ENCODE measurements at regions not wholly inside any gene's neighbourhood (a gene's known extent, or its start where the extent isn't known, plus 50 kb on each side); places are given as distances from the start of the nearest gene placed in this dataset.

- CTCF ChIA-PET, result no interaction called here
- Histone ChIP-seq H4K20me1 (replicated peaks; ENCODE audit: control insufficient read depth, extremely low read depth, insufficient read depth, low read length) (no peaks in the 10 kb centered on the region), H3K27me3 (ENCODE audit: control insufficient read depth in 2 of 2, insufficient read depth in 2 of 2, low read length in 2 of 2) (no peaks in the 10 kb centered on the region), H3K36me3 (ENCODE audit: control insufficient read depth in 2 of 2, extremely low read depth in 1 of 2, insufficient read depth in 2 of 2, low read length in 2 of 2) (no peaks in the 10 kb centered on the region), H3K9me3 (replicated peaks; ENCODE audit: control insufficient read depth, insufficient read depth, low read length) (peaks cover 7% of the 10 kb centered on the region), H3K27ac (ENCODE audit: insufficient read depth, low read depth, low read length) (no peak overlapping the region), H2AFZ (ENCODE audit: low read depth, low read length) (no peak overlapping the region), H3K4me3 (replicated peaks in 1 of 3; ENCODE audit: insufficient read depth in 1 of 3, low read depth in 1 of 3, low read length in 3 of 3) (no peak overlapping the region), H3K4me2 (ENCODE audit: insufficient read depth, low read length) (no peak overlapping the region), H3K79me2 (ENCODE audit: control insufficient read depth, insufficient read depth, low read length) (no peaks in the 10 kb centered on the region), H3K9ac (replicated peaks; ENCODE audit: extremely low read depth, insufficient read depth, low read length) (no peak overlapping the region), H3K9me1 (replicated peaks; ENCODE audit: control insufficient read depth, extremely low read depth, insufficient read depth, low read length) (no peaks in the 10 kb centered on the region), H3K4me1 (ENCODE audit: control insufficient read depth, extremely low read depth, insufficient read depth, low read length) (no peaks in the 10 kb centered on the region)
- intact Hi-C loops (cut with micrococcal nuclease), result no loop called here
- no peak for TF ChIP-seq MYC (IDR thresholded peaks at IDR 0.05; ENCODE audit: low read depth, low read length)
- TF ChIP-seq EZH2 (IDR thresholded peaks at IDR 0.05; ENCODE audit: borderline replicate concordance, low read depth, low read length, severe bottlenecking), result no peak
- TF ChIP-seq POLR2AphosphoS5 (IDR thresholded peaks at IDR 0.05; ENCODE audit: insufficient read depth, low read depth, low read length), result no peak
- no peak for TF ChIP-seq GATA2 (IDR thresholded peaks at IDR 0.05; ENCODE audit: insufficient read depth, insufficient read length, low read depth, low read length)
- TF ChIP-seq POLR2A (IDR thresholded peaks at IDR 0.05; ENCODE audit: low read depth, low read length), result no peak
- no peak for TF ChIP-seq CTCF (IDR thresholded peaks at IDR 0.05; ENCODE audit: extremely low read depth in 1 of 2, insufficient read depth in 1 of 2, low read depth in 1 of 2, low read length in 2 of 2)
- POLR2A ChIA-PET, result no interaction called here
- no peak for DNase-seq (ENCODE audit: low read depth, low spot score)
- no TSS peak for BruUV-seq (replicated peaks)
- FAIRE-seq, result no peak
- dilution Hi-C loops (cut with MboI; ENCODE audit: extremely low pct_ligation_motif_present, low sequenced_read_pairs), result no loop called here
These were observed 560.1 kb upstream of the TBX3 start for GRCh38 chr12:115243933-115244628.

- no peak overlapping the region for H3K4me3 ChIP-seq (replicated peaks in 1 of 3; ENCODE audit: insufficient read depth in 1 of 3, low read depth in 1 of 3, low read length in 3 of 3)
- ChIA-PET POLR2A (no interaction called here), CTCF (no interaction called here)
- H3K9ac ChIP-seq (replicated peaks; ENCODE audit: extremely low read depth, insufficient read depth, low read length), result no peak overlapping the region
- dilution Hi-C loops (cut with MboI; ENCODE audit: extremely low pct_ligation_motif_present, low sequenced_read_pairs), result no loop called here
- DNase-seq (ENCODE audit: low read depth, low spot score) (no peak), FAIRE-seq (no peak)
- no peak overlapping the region for H3K27ac ChIP-seq (ENCODE audit: insufficient read depth, low read depth, low read length)
- TF ChIP-seq GATA2 (IDR thresholded peaks at IDR 0.05; ENCODE audit: insufficient read depth, insufficient read length, low read depth, low read length) (no peak), JUN (IDR thresholded peaks at IDR 0.05; ENCODE audit: borderline replicate concordance, insufficient read depth, insufficient read length, low read depth) (no peak), POLR2A (IDR thresholded peaks at IDR 0.05; ENCODE audit: low read depth, low read length) (no peak), POLR2AphosphoS5 (IDR thresholded peaks at IDR 0.05; ENCODE audit: insufficient read depth, low read depth, low read length) (no peak), MAX (IDR thresholded peaks at IDR 0.05; ENCODE audit: insufficient read depth, insufficient read length) (no peak)
- H3K4me1 ChIP-seq (ENCODE audit: control insufficient read depth, extremely low read depth, insufficient read depth, low read length), result no peaks in the 10 kb centered on the region
- no peak overlapping the region for H3K4me2 ChIP-seq (ENCODE audit: insufficient read depth, low read length)
- H3K9me1 ChIP-seq (replicated peaks; ENCODE audit: control insufficient read depth, extremely low read depth, insufficient read depth, low read length), result no peaks in the 10 kb centered on the region
- no peaks in the 10 kb centered on the region for H3K36me3 ChIP-seq (ENCODE audit: control insufficient read depth in 2 of 2, extremely low read depth in 1 of 2, insufficient read depth in 2 of 2, low read length in 2 of 2)
- H3K79me2 ChIP-seq (ENCODE audit: control insufficient read depth, insufficient read depth, low read length), result no peaks in the 10 kb centered on the region
- BruUV-seq (replicated peaks), result no TSS peak
- intact Hi-C loops (cut with micrococcal nuclease), result no loop called here
- no peaks in the 10 kb centered on the region for H4K20me1 ChIP-seq (replicated peaks; ENCODE audit: control insufficient read depth, extremely low read depth, insufficient read depth, low read length)
- no peaks in the 10 kb centered on the region for H3K27me3 ChIP-seq (ENCODE audit: control insufficient read depth in 2 of 2, insufficient read depth in 2 of 2, low read length in 2 of 2)
- peaks cover 5% of the 10 kb centered on the region for H3K9me3 ChIP-seq (replicated peaks; ENCODE audit: control insufficient read depth, insufficient read depth, low read length)
- no peak overlapping the region for H2AFZ ChIP-seq (ENCODE audit: low read depth, low read length)
These were observed 556.3 kb upstream of the TBX3 start for GRCh38 chr12:115240251-115240650.

Measured in endothelial cell of umbilical vein (primary cell).